Ishikawa (cell line): ENCODE measurements at regions not wholly inside any gene's neighbourhood (a gene's known extent, or its start where the extent isn't known, plus 50 kb on each side); places are given as distances from the start of the nearest gene placed in this dataset.

Source experiments
- CEBPB ChIP-seq: IDR thresholded peaks from 2 replicates; pipeline ENCODE4 v1.6.1; 2012
- CREB1 ChIP-seq: IDR thresholded peaks from 2 replicates; pipeline ENCODE4 v1.6.1; 2012; ENCODE audit warnings: low read depth
- EGR1 ChIP-seq: IDR thresholded peaks from 2 replicates; pipeline ENCODE4 v1.6.1; 2012
- EP300 ChIP-seq: IDR thresholded peaks from 2 replicates; pipeline ENCODE4 v1.6.1; 2012; ENCODE audit warnings: borderline replicate concordance
- FOXM1 ChIP-seq: IDR thresholded peaks from 2 replicates; pipeline ENCODE4 v1.6.1; 2012; ENCODE audit warnings: low read depth, borderline replicate concordance
- NFIC ChIP-seq: IDR thresholded peaks from 2 replicates; pipeline ENCODE4 v1.6.1; 2012
- RAD21 ChIP-seq: IDR thresholded peaks from 2 replicates; pipeline ENCODE4 v1.6.1; 2012; ENCODE audit warnings: low read depth
- TAF1 ChIP-seq: IDR thresholded peaks from 2 replicates; pipeline ENCODE4 v1.6.1; 2012; ENCODE audit warnings: low read depth, mild to moderate bottlenecking
- TCF12 ChIP-seq: IDR thresholded peaks from 2 replicates; pipeline ENCODE4 v1.6.1; 2012; ENCODE audit warnings: low read depth
- TEAD4 ChIP-seq: IDR thresholded peaks from 2 replicates; pipeline ENCODE4 v1.6.1; 2012
- YY1 ChIP-seq: IDR thresholded peaks from 2 replicates; pipeline ENCODE4 v1.6.1; 2012; ENCODE audit warnings: low read depth
- ZBTB7A ChIP-seq: IDR thresholded peaks from 2 replicates; pipeline ENCODE4 v1.6.1; 2012; ENCODE audit warnings: low read depth
- TF ChIP-seq, protein P1 (sequence below): IDR thresholded peaks from 2 replicates; pipeline ENCODE4 v1.6.1; 2012
- TF ChIP-seq, protein P2 (sequence below): IDR thresholded peaks from 2 replicates; pipeline ENCODE4 v1.6.1; 2012
- TF ChIP-seq, protein P3 (sequence below): IDR thresholded peaks from 2 replicates; pipeline ENCODE4 v1.6.1; 2012; ENCODE audit warnings: low read depth, mild to moderate bottlenecking

- TF ChIP-seq YY1 (no peak), TAF1 (no peak), EP300 (no peak), FOXM1 (no peak), RAD21 (no peak), TEAD4 (no peak), EGR1 (no peak), TCF12 (no peak), ZBTB7A (no peak), NFIC (no peak), CEBPB (no peak), CREB1 (no peak)
- TF ChIP-seq, protein P1, sequence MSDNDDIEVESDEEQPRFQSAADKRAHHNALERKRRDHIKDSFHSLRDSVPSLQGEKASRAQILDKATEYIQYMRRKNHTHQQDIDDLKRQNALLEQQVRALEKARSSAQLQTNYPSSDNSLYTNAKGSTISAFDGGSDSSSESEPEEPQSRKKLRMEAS = no peak
- TF ChIP-seq, protein P2, sequence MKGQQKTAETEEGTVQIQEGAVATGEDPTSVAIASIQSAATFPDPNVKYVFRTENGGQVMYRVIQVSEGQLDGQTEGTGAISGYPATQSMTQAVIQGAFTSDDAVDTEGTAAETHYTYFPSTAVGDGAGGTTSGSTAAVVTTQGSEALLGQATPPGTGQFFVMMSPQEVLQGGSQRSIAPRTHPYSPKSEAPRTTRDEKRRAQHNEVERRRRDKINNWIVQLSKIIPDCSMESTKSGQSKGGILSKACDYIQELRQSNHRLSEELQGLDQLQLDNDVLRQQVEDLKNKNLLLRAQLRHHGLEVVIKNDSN = no peak
- TF ChIP-seq, protein P3, sequence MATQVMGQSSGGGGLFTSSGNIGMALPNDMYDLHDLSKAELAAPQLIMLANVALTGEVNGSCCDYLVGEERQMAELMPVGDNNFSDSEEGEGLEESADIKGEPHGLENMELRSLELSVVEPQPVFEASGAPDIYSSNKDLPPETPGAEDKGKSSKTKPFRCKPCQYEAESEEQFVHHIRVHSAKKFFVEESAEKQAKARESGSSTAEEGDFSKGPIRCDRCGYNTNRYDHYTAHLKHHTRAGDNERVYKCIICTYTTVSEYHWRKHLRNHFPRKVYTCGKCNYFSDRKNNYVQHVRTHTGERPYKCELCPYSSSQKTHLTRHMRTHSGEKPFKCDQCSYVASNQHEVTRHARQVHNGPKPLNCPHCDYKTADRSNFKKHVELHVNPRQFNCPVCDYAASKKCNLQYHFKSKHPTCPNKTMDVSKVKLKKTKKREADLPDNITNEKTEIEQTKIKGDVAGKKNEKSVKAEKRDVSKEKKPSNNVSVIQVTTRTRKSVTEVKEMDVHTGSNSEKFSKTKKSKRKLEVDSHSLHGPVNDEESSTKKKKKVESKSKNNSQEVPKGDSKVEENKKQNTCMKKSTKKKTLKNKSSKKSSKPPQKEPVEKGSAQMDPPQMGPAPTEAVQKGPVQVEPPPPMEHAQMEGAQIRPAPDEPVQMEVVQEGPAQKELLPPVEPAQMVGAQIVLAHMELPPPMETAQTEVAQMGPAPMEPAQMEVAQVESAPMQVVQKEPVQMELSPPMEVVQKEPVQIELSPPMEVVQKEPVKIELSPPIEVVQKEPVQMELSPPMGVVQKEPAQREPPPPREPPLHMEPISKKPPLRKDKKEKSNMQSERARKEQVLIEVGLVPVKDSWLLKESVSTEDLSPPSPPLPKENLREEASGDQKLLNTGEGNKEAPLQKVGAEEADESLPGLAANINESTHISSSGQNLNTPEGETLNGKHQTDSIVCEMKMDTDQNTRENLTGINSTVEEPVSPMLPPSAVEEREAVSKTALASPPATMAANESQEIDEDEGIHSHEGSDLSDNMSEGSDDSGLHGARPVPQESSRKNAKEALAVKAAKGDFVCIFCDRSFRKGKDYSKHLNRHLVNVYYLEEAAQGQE = no peak
These were observed 152.8 kb downstream of the TMEM167A start for GRCh38 chr5:82924226-82925060.

- TF ChIP-seq, protein P3 = no peak
- no peak for TF ChIP-seq ZBTB7A
- TF ChIP-seq, protein P2 = no peak
- TF ChIP-seq TAF1 = no peak
- no peak for TF ChIP-seq CREB1
- TF ChIP-seq, protein P1 = no peak
- TF ChIP-seq EGR1 = no peak
- no peak for TF ChIP-seq TEAD4
- no peak for TF ChIP-seq YY1
- TF ChIP-seq NFIC = no peak
- no peak for TF ChIP-seq RAD21
- no peak for TF ChIP-seq FOXM1
- TF ChIP-seq TCF12 = no peak
- TF ChIP-seq CEBPB = no peak
- no peak for TF ChIP-seq EP300
These were observed 155.0 kb downstream of the TMEM167A start for GRCh38 chr5:82922086-82922734.

- TF ChIP-seq CREB1 (no peak), NFIC (no peak), ZBTB7A (no peak)
- TF ChIP-seq, protein P3 = no peak
These were observed 158.7 kb downstream of the TMEM167A start for GRCh38 chr5:82918311-82919031.
